H1 (cell line): ENCODE measurements at regions not wholly inside any gene's neighbourhood (a gene's known extent, or its start where the extent isn't known, plus 50 kb on each side); places are given as distances from the start of the nearest gene placed in this dataset.

Experiments
- CTCF ChIA-PET: fragments of 300-600 bp; sonication (Branson Sonifier 250); formaldehyde crosslinking; loops from one replicate; lab custom pipeline; 2021; ENCODE audit not compliant: partially characterized antibody; lab: Charles Lee
- POLR2A ChIA-PET: fragments of 300-600 bp; sonication (Branson Sonifier 250); formaldehyde crosslinking; loops from one replicate; lab custom pipeline; 2021; ENCODE audit warnings: inconsistent platforms; ENCODE audit not compliant: partially characterized antibody; lab: Charles Lee
- DNase-seq, 2 experiments: peaks; one replicate each; pipeline versions ENCODE4 v3.0.0 to v3.0.0-alpha.2; 2010 to 2022; ENCODE audit warnings: low spot score in 2 of 2, low read depth in 1 of 2, mixed read lengths in 1 of 2
- FAIRE-seq: peaks from 2 replicates; lab custom pipeline; 2011; peaks lifted over from hg19 to GRCh38; lab: Jason Lieb, UNC
- H2AFZ ChIP-seq: 2 replicates; pipeline ENCODE4 v1.8.1; 2012; ENCODE audit warnings: low read length, inconsistent platforms
- H2AK5ac ChIP-seq: 2 replicates; pipeline ENCODE4 v1.6.1; 2013; ENCODE audit warnings: low read depth, low read length
- H2BK120ac ChIP-seq: replicated peaks from 2 replicates; pipeline ENCODE3; 2013; ENCODE audit warnings: low read depth, low read length, inconsistent platforms
- H2BK12ac ChIP-seq: 2 replicates; pipeline ENCODE4 v1.6.1; 2013; ENCODE audit warnings: low read depth, low read length
- H2BK15ac ChIP-seq: 2 replicates; pipeline ENCODE4 v1.6.1; 2013; ENCODE audit warnings: low read length
- H2BK20ac ChIP-seq: 2 replicates; pipeline ENCODE4 v1.6.1; 2013; ENCODE audit warnings: low read length
- H2BK5ac ChIP-seq: 2 replicates; pipeline ENCODE4 v1.6.1; 2013; ENCODE audit warnings: low read depth, low read length
- H3K14ac ChIP-seq: 2 replicates; pipeline ENCODE4 v1.6.1; 2013; ENCODE audit warnings: inconsistent platforms; ENCODE audit not compliant: insufficient read length
- H3K18ac ChIP-seq: 2 replicates; pipeline ENCODE4 v1.6.1; 2013; ENCODE audit warnings: low read length; ENCODE audit errors: extremely low read depth
- H3K23ac ChIP-seq: 2 replicates; pipeline ENCODE4 v1.6.1; 2013; ENCODE audit warnings: inconsistent platforms; ENCODE audit not compliant: insufficient read length
- H3K23me2 ChIP-seq: 2 replicates; pipeline ENCODE4 v1.6.1; 2013; ENCODE audit warnings: low read depth, low read length
- H3K27ac ChIP-seq: 2 replicates; pipeline ENCODE4 v1.6.1; 2011; ENCODE audit warnings: low read depth, low read length, inconsistent platforms
- H3K27me3 ChIP-seq, 4 experiments: replicated peaks in 1 of 4; 1 replicate in 1 of 4; 2 replicates in 3 of 4; pipeline versions ENCODE4 v1.6.1 to v1.8.1; 2011 to 2013; ENCODE audit warnings: low read length in 3 of 4, mild to moderate bottlenecking in 3 of 4, inconsistent platforms in 2 of 4, mixed read lengths in 2 of 4, moderate library complexity in 1 of 4; ENCODE audit not compliant: control insufficient read depth in 3 of 4, insufficient read depth in 3 of 4; ENCODE audit errors: extremely low read depth in 1 of 4
- H3K36me3 ChIP-seq, 4 experiments: 2 replicates each; pipeline versions ENCODE4 v1.6.1 to v1.8.1; 2011 to 2013; ENCODE audit warnings: mild to moderate bottlenecking in 4 of 4, low read length in 3 of 4, moderate library complexity in 2 of 4, control low read depth in 1 of 4, inconsistent platforms in 1 of 4; ENCODE audit not compliant: insufficient read depth in 4 of 4, control insufficient read depth in 2 of 4
- H3K4ac ChIP-seq: replicated peaks from 2 replicates; pipeline ENCODE3; 2013; ENCODE audit warnings: low read length, low read depth, mixed read lengths, inconsistent platforms; ENCODE audit not compliant: insufficient read length
- H3K4me1 ChIP-seq, 4 experiments: replicated peaks in 1 of 4; 1 replicate in 1 of 4; 2 replicates in 3 of 4; pipeline versions ENCODE4 v1.6.1 to v1.8.1; 2011 to 2013; ENCODE audit warnings: low read length in 3 of 4, inconsistent platforms in 2 of 4, mixed read lengths in 1 of 4; ENCODE audit not compliant: insufficient read depth in 4 of 4, control insufficient read depth in 3 of 4
- H3K4me2 ChIP-seq, 2 experiments: 2 replicates each; pipeline versions ENCODE4 v1.6.1 to v1.8.1; 2011 to 2013; ENCODE audit warnings: low read depth in 2 of 2, low read length in 2 of 2, control low read depth in 1 of 2, inconsistent platforms in 1 of 2, mild to moderate bottlenecking in 1 of 2; ENCODE audit not compliant: insufficient read depth in 1 of 2
- H3K4me3 ChIP-seq, 4 experiments: fragments of 200-600, 300-600 bp in 1 of 4; sonication (generic), shearing (Covaris generic), sonication (Bioruptor Twin) in 1 of 4; 2 replicates each; pipeline versions ENCODE4 v1.5.1 to v1.8.1; 2011 to 2016; ENCODE audit warnings: low read length in 4 of 4, low read depth in 3 of 4, control low read depth in 2 of 4, inconsistent platforms in 2 of 4, mild to moderate bottlenecking in 2 of 4, mixed read lengths in 1 of 4, moderate library complexity in 1 of 4; ENCODE audit not compliant: insufficient read depth in 2 of 4; ENCODE audit errors: extremely low read depth in 1 of 4
- H3K56ac ChIP-seq: replicated peaks from 2 replicates; pipeline ENCODE3; 2013; ENCODE audit warnings: low read depth, mild to moderate bottlenecking, mixed read lengths, low read length, inconsistent platforms; ENCODE audit not compliant: insufficient read length
- H3K79me1 ChIP-seq: 2 replicates; pipeline ENCODE4 v1.6.1; 2013; ENCODE audit warnings: low read depth, low read length, control low read depth
- H3K79me2 ChIP-seq, 2 experiments: 2 replicates each; pipeline versions ENCODE4 v1.6.1 to v1.8.1; 2012 to 2013; ENCODE audit warnings: low read length in 2 of 2, mild to moderate bottlenecking in 2 of 2, inconsistent platforms in 1 of 2; ENCODE audit not compliant: insufficient read depth in 2 of 2, control insufficient read depth in 1 of 2
- H3K9ac ChIP-seq, 4 experiments: replicated peaks in 1 of 4; 1 replicate in 1 of 4; 2 replicates in 3 of 4; pipeline versions ENCODE4 v1.6.1 to v1.8.1; 2011 to 2013; ENCODE audit warnings: low read depth in 3 of 4, low read length in 3 of 4, control low read depth in 2 of 4, mild to moderate bottlenecking in 2 of 4, moderate library complexity in 2 of 4, inconsistent platforms in 1 of 4; ENCODE audit errors: extremely low read depth in 1 of 4
- H3K9me3 ChIP-seq, 2 experiments: 2 replicates each; pipeline versions ENCODE4 v1.6.1 to v1.8.1; 2012 to 2013; ENCODE audit warnings: mild to moderate bottlenecking in 2 of 2, moderate library complexity in 2 of 2, control low read depth in 1 of 2, inconsistent platforms in 1 of 2, low read depth in 1 of 2, low read length in 1 of 2, mixed read lengths in 1 of 2; ENCODE audit not compliant: insufficient read depth in 2 of 2
- H4K20me1 ChIP-seq, 2 experiments: replicated peaks in 1 of 2; 2 replicates each; pipeline versions ENCODE3 to v1.8.1; 2011 to 2013; ENCODE audit warnings: inconsistent platforms in 2 of 2, low read length in 2 of 2, mild to moderate bottlenecking in 1 of 2; ENCODE audit not compliant: insufficient read depth in 2 of 2, control insufficient read depth in 1 of 2
- H4K5ac ChIP-seq: 2 replicates; pipeline ENCODE4 v1.6.1; 2013; ENCODE audit warnings: low read length, low read depth, mixed read lengths, inconsistent platforms; ENCODE audit not compliant: insufficient read length
- H4K8ac ChIP-seq: 2 replicates; pipeline ENCODE4 v1.8.0; 2013; ENCODE audit warnings: mild to moderate bottlenecking, moderate library complexity, low read length, inconsistent platforms; ENCODE audit not compliant: insufficient read depth; ENCODE audit errors: extremely low read depth
- H4K91ac ChIP-seq: replicated peaks from 2 replicates; pipeline ENCODE3; 2013; ENCODE audit warnings: low read length, mixed read lengths, inconsistent platforms; ENCODE audit not compliant: insufficient read length
- CREB1 ChIP-seq: IDR thresholded peaks from 2 replicates; pipeline ENCODE4 v1.6.1; 2012; ENCODE audit warnings: inconsistent platforms
- CTCF ChIP-seq, 3 experiments: IDR thresholded peaks; 1 replicate in 2 of 3; 2 replicates in 1 of 3; pipeline versions ENCODE4 v1.5.1 to v1.6.1; 2011; ENCODE audit warnings: low read length in 3 of 3, mild to moderate bottlenecking in 3 of 3, inconsistent platforms in 2 of 3, low read depth in 1 of 3, moderate library complexity in 1 of 3; ENCODE audit not compliant: insufficient read depth in 1 of 3; ENCODE audit errors: control extremely low read depth in 1 of 3
- POLR2A ChIP-seq, 2 experiments: IDR thresholded peaks; 1 replicate in 1 of 2; 2 replicates in 1 of 2; pipeline ENCODE4 v1.6.1; 2011; ENCODE audit warnings: low read depth in 2 of 2, low read length in 2 of 2, mild to moderate bottlenecking in 2 of 2; ENCODE audit errors: control extremely low read depth in 1 of 2
- POLR2AphosphoS5 ChIP-seq: IDR thresholded peaks from 2 replicates; pipeline ENCODE4 v1.6.1; 2011; ENCODE audit warnings: low read depth, low read length
- SAP30 ChIP-seq: fragments of 300-600 bp; sonication (generic); IDR thresholded peaks from 2 replicates; pipeline ENCODE4 v1.7.1; 2012; ENCODE audit warnings: low read length, moderate library complexity, mild to moderate bottlenecking, inconsistent platforms; ENCODE audit not compliant: insufficient read depth, insufficient replicate concordance
- TAF1 ChIP-seq: IDR thresholded peaks from 2 replicates; pipeline ENCODE4 v1.6.1; 2011; ENCODE audit warnings: mild to moderate bottlenecking, low read depth, low read length
- TCF12 ChIP-seq: IDR thresholded peaks from 2 replicates; pipeline ENCODE4 v1.6.1; 2011; ENCODE audit warnings: low read depth, mild to moderate bottlenecking, low read length
- USF2 ChIP-seq: IDR thresholded peaks from 2 replicates; pipeline ENCODE4 v1.6.1; 2011; ENCODE audit warnings: low read length, improper control_type of control experiment
- ZNF274 ChIP-seq: IDR thresholded peaks from 2 replicates; pipeline ENCODE4 v1.7.0; 2012; ENCODE audit warnings: low read length, borderline replicate concordance; ENCODE audit errors: extremely low read depth
- WGBS, 2 experiments: shearing (Covaris generic) in 1 of 2; methylation state at CpG; one replicate each; pipeline versions ENCODE4 v1.1.6 to v1.1.7; 2013 to 2015; ENCODE audit warnings: low lambda C conversion rate in 2 of 2, mixed read lengths in 2 of 2, inconsistent platforms in 1 of 2, low coverage in 1 of 2, missing lambda C conversion rate in 1 of 2; ENCODE audit not compliant: insufficient replicate concordance in 2 of 2, insufficient coverage in 1 of 2, insufficient read length in 1 of 2; ENCODE audit errors: extremely low coverage in 1 of 2, missing lambda C conversion rate in 1 of 2; 5-methylcytosine and 5-hydroxymethylcytosine counted together

- CTCF ChIA-PET, result interaction anchor here (0.6 kb wide), 1 partner anchor 31 kb away, joined by 3 read pairs; no protein-coding TSS in a partner anchor
- no peak overlapping the region for H3K56ac ChIP-seq
Observed at GRCh38 chr1:98813738-98814309, 152.3 kb downstream of the SNX7 start.

More at GRCh38 chr1:98813738-98814309, 152.3 kb downstream of the SNX7 start:
- Histone ChIP-seq H3K36me3 (no peaks in the 10 kb centered on the region), H4K8ac (no peak overlapping the region), H3K79me1 (no peaks in the 10 kb centered on the region), H3K23ac (no peak overlapping the region), H2AFZ (no peak overlapping the region), H3K4ac (no peak overlapping the region), H3K4me3 (no peak overlapping the region), H3K27me3 (no peaks in the 10 kb centered on the region), H4K91ac (no peak overlapping the region), H3K18ac (no peak overlapping the region), H3K14ac (no peak overlapping the region), H2BK15ac (no peak overlapping the region), H2BK120ac (no peak overlapping the region), H3K4me2 (no peak overlapping the region), H3K4me1 (no peaks in the 10 kb centered on the region), H3K23me2 (no peaks in the 10 kb centered on the region), H4K5ac (no peak overlapping the region), H2BK12ac (no peak overlapping the region), H2BK5ac (no peak overlapping the region), H3K27ac (no peak overlapping the region), H3K9ac (no peak overlapping the region), H2AK5ac (no peak overlapping the region), H2BK20ac (no peak overlapping the region), H4K20me1 (no peaks in the 10 kb centered on the region), H3K9me3 (peaks cover 6% of the 10 kb centered on the region in 2 experiments; a peak in 3 of 4 replicates), H3K79me2 (no peaks in the 10 kb centered on the region)
- POLR2A ChIA-PET, result no interaction called here
- TF ChIP-seq ZNF274, result no peak
- TF ChIP-seq POLR2A (IDR thresholded peaks at IDR 0.05; ENCODE audit: control extremely low read depth in 1 of 2, low read depth in 2 of 2, low read length in 2 of 2), result no peak
- no peak for TF ChIP-seq SAP30
- no peak for TF ChIP-seq TCF12
- no peak for TF ChIP-seq USF2
- TF ChIP-seq CTCF (IDR thresholded peaks at IDR 0.05; ENCODE audit: control extremely low read depth in 1 of 3, insufficient read depth in 1 of 3, low read depth in 1 of 3, low read length in 3 of 3), result no peak
- no peak for TF ChIP-seq POLR2AphosphoS5
- no peak for TF ChIP-seq TAF1
- TF ChIP-seq CREB1, result no peak
- DNase-seq (no peak), FAIRE-seq (no peak)
- 75% methylated on average over 1 of the region's 1 CpG; no CpG with 5 or more reads in 1 of the 2 experiments for WGBS, 2 experiments
